Head of caudate nucleus (tissue), 42 donors: ENCODE measurements at regions not wholly inside any gene's neighbourhood (a gene's known extent, or its start where the extent isn't known, plus 50 kb on each side); places are given as distances from the start of the nearest gene placed in this dataset.
"Not testable (repeated sequence)": the region's sequence is repeated elsewhere in the genome, so short reads cannot be mapped to it uniquely, and the experiment has no call there.

ENCODE experiments used
- DNase-seq, 42 donors: peaks; one replicate each; pipeline versions ENCODE4 v3.0.0 to v3.0.0-alpha.2; 2020 to 2021; ENCODE audit warnings: mixed read lengths in 7 of 42
- intact Hi-C: fragments of 100-400 bp; cut with DNase I; formaldehyde crosslinking; loops from one replicate; pipeline ENCODE4 v1.15.0; 2022

DNA sequence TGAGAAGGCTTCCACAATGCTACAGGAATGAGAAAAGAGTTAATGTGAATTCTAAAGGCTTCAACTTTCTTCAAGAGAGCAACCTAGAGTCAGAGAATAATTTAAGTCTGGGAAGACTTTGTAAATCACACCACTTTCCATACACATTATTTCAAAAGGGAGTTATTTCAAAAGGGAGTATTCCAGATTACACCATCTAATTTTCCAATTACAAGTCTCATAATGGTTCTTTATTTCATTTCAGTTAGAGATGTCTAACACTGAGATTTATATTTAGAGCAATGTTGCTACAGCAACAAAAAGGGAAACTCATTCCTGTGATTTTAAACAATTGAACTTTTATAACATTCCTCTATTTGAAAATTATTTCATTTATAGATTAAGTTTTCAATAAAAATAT is 98.8 kb upstream of the DST start:
- intact Hi-C loops: no loop called here

DNA sequence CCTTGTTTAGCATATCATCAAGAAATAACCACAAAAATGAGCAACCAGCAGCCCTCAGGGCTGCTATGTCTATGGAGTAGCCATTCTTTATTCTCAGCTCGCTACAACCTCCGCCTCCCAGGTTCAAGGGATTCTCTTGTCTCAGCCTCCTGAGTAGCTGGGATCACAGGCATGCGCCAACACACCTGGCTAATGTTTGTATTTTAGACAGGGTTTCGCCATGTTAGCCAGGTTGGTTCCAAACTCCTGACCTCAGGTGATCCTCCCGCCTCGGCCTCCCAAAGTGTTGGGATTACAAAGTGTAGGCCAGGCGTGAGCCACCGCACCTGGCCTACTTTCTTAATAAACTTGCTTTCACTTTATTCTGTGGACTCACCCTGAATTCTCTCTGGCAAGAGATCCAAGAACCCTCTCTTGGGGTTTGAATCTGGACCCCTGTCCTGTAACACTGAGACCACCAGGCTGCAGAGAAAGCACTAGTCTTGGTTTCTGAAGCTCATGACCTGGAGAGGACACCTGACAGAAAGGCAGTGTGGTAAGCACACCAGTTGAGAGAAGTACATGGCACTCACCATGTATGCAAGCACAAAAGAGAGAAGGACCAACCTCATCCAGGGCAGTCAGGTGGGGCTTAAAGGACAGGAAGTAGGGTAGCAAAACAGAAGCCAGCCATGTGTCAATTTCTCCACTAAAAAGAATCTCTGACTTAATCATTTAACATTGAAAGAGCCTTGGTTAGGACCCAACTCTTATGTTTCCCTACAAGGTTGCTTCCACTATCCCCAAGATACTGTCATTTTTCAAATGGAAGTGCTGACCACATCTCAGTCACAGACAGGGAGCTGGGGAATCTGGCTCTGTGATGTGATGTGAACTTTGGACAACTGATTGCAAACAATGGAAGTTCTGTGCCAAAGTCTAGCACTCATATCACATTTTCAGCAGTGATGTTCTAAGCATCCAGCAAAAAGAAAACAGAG is 97.4 kb upstream of the DST start:
- intact Hi-C loops: no loop called here
- DNase-seq: peak in 1 of 42 donors; percentile 28

More for the DNA sequence above, 98.8 kb upstream of the DST start:
- no peak for DNase-seq

DNA sequence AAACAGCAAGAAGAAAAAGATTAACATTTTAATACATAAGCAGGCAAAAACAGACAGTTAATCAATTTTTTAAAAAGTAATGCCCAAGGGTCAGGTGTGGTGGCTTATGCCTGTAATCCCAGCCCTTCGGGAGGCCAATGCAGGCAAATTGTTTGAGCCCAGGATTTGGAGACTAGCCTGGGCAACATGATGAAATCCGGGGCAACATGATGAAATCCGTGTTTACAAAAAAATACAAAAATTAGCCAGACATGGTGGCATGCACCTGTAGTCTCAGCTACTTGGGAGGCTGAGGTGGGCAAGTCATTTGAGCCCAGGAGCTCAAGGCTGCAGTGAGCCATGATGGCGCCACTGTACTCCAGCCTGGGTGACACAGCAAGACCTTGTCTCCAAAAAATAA is 94.1 kb upstream of the DST start:
- intact Hi-C loops: no loop called here
- no peak for DNase-seq

DNA sequence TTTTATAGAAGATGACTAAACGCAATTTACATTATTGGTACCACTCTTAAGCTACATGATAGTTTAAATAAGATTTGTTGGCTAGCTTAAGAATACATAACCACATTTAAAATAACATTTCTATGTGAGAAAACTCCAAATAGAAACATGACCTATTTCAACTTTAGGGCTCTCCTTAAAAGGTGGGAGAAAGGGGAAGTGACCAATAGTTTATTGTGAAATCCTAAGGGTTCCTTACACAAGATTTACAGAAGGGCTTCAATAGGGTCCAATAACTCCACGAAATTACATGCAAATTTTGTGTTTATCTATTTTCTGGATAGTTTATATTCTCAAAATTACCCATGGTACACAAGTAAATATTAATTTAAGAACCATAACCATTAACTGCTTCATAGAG is 91.6 kb upstream of the DST start:
- intact Hi-C loops: no loop called here
- DNase-seq: no peak

DNA sequence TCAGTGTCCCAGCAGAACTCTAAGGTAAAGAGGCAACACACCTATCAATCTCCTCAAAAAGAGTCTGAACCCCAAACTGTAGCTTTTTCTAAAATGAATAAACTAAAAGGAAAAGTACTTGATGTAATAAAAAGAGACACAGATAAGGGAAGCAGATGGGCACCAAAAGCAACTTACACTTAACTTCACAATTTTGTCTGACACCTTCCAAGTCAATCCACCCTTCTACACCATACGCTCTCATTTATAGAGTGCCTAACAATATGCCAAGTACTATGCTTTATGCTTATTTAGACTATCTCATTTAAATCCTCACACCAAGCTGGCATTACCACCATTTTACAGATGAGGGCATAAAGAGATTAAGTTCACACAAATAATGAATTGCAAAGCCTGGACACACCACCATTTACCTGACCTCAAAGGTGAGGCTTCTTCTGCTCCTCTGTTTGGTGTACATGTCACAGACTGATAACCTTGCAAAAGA is 90.6 kb upstream of the DST start:
- no peak for DNase-seq
- intact Hi-C loops: no loop called here

DNA sequence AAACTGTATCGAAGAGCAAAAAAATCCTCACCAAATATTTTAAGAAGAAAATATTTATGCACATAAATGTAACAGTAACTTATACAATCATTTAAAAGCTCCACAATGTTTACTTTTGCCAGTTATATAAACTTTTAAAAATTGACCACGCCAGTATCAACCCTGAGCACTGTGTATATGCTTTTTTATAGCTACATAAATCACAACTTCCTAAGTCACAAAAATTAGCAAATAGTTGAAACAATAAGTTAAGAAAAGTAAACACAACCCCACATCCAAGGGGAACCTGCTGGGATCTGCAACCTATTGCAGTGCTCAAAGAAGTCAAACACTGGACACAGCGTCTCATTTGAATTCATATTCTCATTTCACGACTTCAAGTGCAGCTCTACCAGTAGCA is 89.8 kb upstream of the DST start:
- intact Hi-C loops: no loop called here
- DNase-seq: no peak

DNA sequence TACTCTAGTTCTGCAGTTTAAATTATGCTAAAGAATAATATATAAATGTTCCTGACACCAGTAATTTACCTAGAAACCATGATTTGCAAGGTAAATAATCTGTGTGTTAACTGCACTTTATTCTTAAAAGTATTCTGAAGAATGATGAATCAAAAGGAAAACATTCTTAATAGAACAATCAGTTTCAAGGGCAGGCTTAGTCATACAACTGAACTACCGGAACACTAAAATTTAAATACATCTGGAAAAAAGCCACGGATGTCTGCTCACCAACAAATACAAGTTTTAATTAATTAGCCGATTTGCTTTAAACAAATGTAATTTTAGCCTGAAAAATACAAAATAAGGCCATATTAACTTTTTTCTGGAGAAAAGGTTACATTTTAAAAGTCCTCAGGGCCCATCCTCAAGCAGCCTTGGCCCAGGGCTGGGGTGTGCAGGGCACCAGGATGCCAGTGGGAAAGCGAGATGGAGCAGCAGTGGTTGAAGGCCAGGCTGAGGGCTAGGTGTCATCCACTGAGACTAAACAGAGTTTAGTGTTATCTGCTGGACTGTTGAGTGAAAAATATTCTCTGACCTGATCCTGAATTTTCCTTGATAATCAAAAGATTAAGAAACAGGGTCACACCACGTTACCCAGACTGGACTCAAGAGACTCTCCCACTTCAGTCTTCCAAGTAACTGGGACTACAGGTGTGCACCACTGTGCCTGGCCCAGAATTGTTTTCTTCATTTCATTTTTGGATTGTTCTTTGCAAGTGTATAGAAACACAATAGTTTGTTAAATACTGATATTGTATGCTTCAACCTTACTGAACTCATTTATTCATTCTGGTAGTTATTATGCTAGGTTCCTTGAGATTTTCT is 88.2 kb upstream of the DST start:
- intact Hi-C loops: no loop called here
- no peak for DNase-seq

DNA sequence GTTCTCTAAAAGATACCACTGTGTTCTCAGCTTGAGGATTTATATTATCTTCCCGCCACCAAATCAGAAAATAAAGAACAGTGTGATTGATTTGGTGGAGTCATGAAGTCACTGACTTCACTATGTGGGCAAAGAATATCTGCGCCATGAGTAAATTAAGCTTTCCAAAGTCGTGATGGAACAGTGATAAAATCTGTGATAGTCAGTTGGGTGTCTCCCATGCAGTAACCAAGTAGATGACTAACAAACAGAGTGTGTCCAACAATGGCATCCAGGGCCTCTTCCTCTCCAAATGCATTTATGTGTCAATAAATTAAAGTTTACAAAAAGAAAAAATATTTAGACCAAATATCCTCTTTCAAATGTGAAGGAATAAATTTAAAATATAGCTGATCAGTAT is 87.0 kb upstream of the DST start:
- intact Hi-C loops: no loop called here
- no peak for DNase-seq

DNA sequence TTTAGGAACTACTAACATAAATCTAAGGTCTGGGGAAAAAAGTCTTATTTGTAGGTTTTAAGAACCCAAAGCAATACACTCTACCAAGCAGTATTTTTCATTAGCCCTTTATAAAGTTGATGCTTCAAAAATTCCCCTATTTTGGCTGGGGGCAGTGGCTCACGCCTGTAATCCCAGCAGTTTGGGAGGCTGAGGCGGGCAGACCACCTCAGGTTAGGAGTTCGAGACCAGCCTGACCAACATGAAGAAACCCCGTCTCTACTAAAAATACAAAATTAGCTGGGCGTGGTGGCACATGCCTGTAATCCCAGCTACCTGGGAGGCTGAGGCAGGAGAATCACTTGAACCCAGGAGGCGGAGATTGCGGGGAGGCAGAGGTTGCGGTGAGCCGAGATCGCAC is 86.5 kb upstream of the DST start:
- DNase-seq, intact Hi-C loops: not testable (repeated sequence)

DNA sequence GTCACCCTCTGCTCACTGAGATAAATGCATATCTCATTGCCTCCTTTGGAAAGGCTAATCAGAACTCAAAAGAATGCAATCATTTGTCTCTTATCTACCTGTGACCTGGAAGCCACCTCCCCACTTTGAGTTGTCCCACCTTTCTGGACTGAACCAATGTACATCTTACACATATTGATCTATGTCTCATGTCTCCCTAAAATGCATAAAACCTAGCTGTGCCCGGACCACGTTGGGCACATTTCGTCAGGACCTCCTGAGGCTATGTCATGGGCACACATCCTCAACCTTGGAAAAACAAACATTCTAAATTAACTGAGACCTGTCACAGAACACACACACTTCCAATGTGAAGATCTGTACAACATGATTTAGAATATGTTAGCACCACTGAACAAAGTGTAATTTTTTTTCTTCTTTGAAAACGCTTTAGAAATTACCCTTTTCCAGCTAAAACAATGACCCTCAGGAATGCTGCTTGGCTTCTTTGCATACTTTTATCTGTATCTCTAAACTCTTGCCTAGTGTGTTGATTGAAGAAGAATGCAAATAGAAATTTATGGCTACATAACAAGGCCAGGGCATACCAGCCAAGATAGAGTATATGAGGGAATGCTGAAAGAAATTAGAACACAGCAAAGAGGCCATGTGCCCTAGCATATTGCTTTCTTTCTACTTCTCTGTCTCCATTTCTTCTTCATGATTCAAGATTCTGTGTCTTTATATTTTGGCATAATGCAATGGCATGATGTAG is 84.6 kb upstream of the DST start:
- DNase-seq: no peak

DNA sequence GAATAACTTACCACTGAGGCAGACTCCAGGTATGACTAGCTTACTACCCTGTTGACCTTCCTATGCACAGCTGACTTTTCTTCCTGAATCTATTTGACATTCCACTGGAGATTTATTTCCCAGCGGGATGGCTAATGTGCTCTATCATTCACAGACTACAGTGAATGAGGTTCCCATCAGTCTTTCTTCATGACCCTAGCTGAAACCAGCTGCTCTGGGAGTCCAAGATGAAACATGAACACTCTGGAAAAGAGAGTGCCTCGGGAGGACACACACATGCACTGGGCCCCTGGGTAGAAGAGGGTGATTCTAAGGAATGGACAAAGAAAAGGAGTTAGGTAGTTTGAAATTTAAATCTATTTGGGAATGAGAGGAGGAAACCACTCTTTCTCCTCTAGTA is 82.6 kb upstream of the DST start:
- intact Hi-C loops: no loop called here

More for the DNA sequence above, 84.6 kb upstream of the DST start:
- intact Hi-C loops: no loop called here

DNA sequence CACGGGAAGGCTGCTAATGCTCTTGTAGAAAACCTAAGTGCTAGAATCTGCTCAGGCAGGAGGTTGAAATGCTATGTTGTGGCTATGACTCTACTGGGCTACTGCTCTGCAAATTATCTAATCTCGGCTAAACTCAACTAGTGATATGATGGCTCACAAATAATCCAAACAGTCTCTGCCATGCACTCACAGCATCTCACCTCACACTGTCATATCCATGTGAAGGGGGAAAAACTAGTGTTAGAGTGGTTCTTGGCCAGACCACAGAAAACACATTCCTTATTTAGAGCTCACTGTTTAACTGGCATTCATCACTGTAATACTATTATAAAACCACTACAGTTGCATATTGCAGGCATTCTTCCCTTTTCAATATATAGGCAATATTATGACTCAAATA is 81.8 kb upstream of the DST start:
- intact Hi-C loops: no loop called here
- DNase-seq: no peak

More for the DNA sequence above, 82.6 kb upstream of the DST start:
- no peak for DNase-seq

DNA sequence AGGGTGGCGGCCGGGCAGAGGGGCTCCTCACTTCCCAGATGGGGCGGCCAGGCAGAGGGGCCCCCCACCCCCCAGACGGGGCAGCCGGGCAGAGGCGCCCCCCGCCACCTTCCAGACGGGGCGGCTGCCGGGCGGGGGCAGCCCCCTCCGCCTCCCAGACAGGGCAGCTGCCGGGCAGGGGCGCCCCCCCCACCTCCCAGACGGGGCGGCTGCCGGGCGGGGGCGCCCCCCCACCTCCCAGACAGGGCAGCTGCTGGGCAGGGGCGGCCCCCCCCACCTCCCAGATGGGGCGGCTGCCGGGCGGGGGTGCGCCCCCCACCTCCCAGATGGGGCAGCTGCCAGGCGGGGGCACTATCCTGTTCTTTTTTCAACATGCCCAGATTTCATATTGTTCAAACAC is 78.2 kb upstream of the DST start:
- DNase-seq: no peak
- intact Hi-C loops: no loop called here

DNA sequence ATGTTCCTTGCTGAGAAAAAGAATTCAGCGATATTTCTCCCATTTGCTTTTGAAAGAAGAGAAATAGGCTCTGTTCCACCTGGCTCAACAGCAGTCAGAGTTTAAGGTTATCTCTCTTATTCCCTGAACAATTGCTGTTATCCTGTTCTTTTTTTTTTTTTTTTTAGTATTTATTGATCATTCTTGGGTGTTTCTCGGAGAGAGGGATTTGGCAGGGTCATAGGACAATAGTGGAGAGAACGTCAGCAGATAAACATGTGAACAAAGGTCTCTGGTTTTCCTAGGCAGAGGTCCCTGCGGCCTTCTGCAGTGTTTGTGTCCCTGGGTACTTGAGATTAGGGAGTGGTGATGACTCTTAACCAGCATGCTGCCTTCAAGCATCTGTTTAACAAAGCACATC is 77.5 kb upstream of the DST start:
- DNase-seq, intact Hi-C loops: not testable (repeated sequence)

DNA sequence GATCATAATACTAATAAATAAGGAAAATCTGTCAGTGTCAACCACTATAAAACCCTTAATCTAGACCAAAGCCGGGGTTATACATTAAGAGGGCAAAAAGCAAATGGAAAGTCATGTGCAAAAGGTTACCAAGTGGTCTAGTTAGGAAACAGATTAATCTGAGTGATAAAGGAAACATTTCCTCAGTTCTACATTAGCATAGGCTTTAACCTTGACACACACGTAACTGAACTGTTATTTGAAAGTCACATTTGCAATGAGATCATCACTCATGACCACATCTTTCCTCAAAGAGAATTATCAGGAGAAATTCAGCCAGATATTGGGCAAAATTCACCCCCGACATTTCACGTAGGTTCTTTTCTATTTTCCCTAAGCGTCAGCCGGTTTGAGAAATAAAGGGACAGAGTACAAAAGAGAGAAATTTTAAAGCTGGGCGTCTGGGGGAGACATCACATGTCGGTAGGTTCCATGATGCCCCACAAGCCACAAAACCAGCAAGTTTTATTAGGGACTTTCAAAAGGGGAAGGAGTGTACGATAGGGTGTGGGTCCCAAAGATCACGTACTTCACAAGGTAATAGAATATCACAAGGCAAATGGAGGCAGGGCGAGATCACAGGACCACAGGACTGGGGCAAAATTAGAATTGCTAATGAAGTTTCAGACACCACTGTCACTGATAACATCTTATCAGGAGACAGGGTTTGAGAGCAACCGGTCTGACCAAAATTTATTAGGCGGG is 76.8 kb upstream of the DST start:
- DNase-seq, intact Hi-C loops: not testable (repeated sequence)

DNA sequence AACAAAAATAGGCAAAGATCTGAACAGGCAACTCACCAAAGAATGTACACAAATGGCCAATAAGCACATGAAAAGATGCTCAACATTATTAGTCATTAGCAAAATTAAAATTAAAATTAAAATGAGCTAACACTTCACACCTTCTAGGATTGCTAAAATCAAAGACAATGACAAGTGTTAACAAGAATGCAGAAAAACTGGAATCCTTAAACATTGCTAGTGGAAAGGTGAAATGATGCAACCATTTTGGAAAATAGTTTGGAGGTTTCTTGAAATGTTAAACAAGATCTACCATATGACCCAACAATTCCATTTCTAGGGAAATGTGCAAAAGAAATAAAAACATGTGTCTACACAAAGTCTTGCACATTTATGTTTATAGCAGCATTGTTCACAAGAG is 75.5 kb upstream of the DST start:
- intact Hi-C loops: no loop called here
- DNase-seq: no peak

DNA sequence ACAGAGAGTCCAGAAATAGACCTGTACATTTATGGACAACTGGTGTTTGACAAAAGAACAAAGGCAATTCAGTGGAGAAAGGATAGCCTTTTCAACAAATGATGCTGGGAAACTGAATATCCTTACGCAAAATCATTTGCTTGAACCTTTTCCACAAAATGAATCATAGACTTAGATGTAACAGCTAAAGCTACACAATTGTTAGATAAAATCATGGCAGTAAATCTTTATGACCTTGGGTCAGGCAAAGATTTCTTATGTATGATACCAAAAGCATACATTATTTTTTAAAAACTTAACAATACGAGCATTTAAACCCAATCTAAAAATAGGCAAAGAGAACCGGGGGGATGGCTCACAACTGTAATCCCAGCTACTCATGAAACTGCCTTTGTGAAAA is 73.5 kb upstream of the DST start:
- intact Hi-C loops: no loop called here
- DNase-seq: no peak

DNA sequence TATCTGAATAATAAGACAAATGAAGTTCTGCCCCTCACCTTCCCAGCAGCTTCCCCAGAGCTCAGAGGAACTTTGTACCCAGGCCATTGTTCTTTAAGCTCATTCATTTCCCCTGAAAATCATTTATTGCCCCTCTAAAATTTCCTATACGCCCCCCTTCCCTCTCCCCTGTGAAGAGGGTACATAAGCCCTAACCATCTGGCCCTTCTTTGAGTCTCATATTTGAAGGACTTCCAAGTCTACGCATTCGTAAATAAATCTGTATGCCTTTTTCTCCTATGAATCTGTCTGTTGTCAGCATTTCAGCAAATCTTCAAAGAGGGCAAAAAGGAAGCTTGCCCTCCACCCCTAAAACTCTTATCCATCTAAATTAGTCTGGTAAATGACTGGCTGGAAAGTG is 73.1 kb upstream of the DST start:
- DNase-seq: no peak
- intact Hi-C loops: no loop called here
